DOHH2 (cell line): ENCODE measurements at regions not wholly inside any gene's neighbourhood (a gene's known extent, or its start where the extent isn't known, plus 50 kb on each side); places are given as distances from the start of the nearest gene placed in this dataset.

Experiments
- H3F3A ChIP-seq: fragments of 200-600 bp; sonication (generic), shearing (Covaris generic); 2 replicates; pipeline ENCODE4 v1.6.0; 2016; ENCODE audit warnings: antibody characterized with exemption, mild to moderate bottlenecking; ENCODE audit not compliant: control insufficient read depth, insufficient read depth
- H3K27ac ChIP-seq: fragments of 200-600 bp; sonication (generic); 2 replicates; pipeline ENCODE4 v1.5.1; 2014; ENCODE audit warnings: low read depth, mild to moderate bottlenecking, low read length, moderate library complexity
- H3K27me3 ChIP-seq: fragments of 200-600 bp; sonication (generic); 2 replicates; pipeline ENCODE4 v1.6.1; 2014; ENCODE audit warnings: mild to moderate bottlenecking, low read length, mixed read lengths; ENCODE audit not compliant: control insufficient read depth
- H3K36me3 ChIP-seq: fragments of 200-600 bp; sonication (generic); 2 replicates; pipeline ENCODE4 v1.6.1; 2014; ENCODE audit warnings: mild to moderate bottlenecking, low read length, moderate library complexity, mixed read lengths; ENCODE audit not compliant: control insufficient read depth
- H3K4me1 ChIP-seq: fragments of 200-600 bp; sonication (generic); 2 replicates; pipeline ENCODE4 v1.6.1; 2014; ENCODE audit warnings: mild to moderate bottlenecking, low read length, mixed read lengths; ENCODE audit not compliant: control insufficient read depth
- H3K4me2 ChIP-seq: fragments of 200-600 bp; sonication (generic); 2 replicates; pipeline ENCODE4 v1.6.0; 2014; ENCODE audit warnings: mild to moderate bottlenecking, low read length, moderate library complexity
- H3K4me3 ChIP-seq: fragments of 200-600 bp; sonication (generic); 2 replicates; pipeline ENCODE4 v1.5.1; 2014; ENCODE audit warnings: mild to moderate bottlenecking, low read length, mixed read lengths
- H3K79me2 ChIP-seq: fragments of 200-600 bp; sonication (generic); 2 replicates; pipeline ENCODE4 v1.6.1; 2014; ENCODE audit warnings: mild to moderate bottlenecking, low read length, mixed read lengths; ENCODE audit not compliant: control insufficient read depth
- H3K9me2 ChIP-seq: fragments of 200-600 bp; sonication (generic); replicated peaks from 2 replicates; pipeline ENCODE4 v1.6.1; 2014; ENCODE audit warnings: mild to moderate bottlenecking, low read length, mixed read lengths; ENCODE audit not compliant: control insufficient read depth
- H3K9me3 ChIP-seq: fragments of 200-600 bp; sonication (generic); 2 replicates; pipeline ENCODE4 v1.6.1; 2014; ENCODE audit warnings: antibody characterized with exemption, low read length, mixed read lengths; ENCODE audit not compliant: control insufficient read depth, insufficient read depth
- H4K20me1 ChIP-seq: fragments of 200-600 bp; sonication (generic); 2 replicates; pipeline ENCODE4 v1.6.0; 2014; ENCODE audit warnings: low read depth, mild to moderate bottlenecking, antibody characterized with exemption, low read length, moderate library complexity; ENCODE audit not compliant: control insufficient read depth, insufficient read depth
- EZH2phosphoT487 ChIP-seq: fragments of 200-600 bp; sonication (generic); IDR thresholded peaks from 2 replicates; pipeline ENCODE4 v1.6.1; 2017; ENCODE audit warnings: borderline replicate concordance, mild to moderate bottlenecking, antibody characterized with exemption, low read length, moderate library complexity, mixed read lengths
- TF ChIP-seq, protein P1 (sequence below): fragments of 200-600 bp; sonication (generic); IDR thresholded peaks from one replicate; pipeline ENCODE4 v1.5.1; 2014; ENCODE audit warnings: antibody characterized with exemption, mild to moderate bottlenecking, low read depth, low read length; ENCODE audit not compliant: poor library complexity, severe bottlenecking

GRCh38 chr2:239605976-239606375 is 205.2 kb upstream of the HDAC4 start:
- Histone ChIP-seq H3K4me1 (no peaks in the 10 kb centered on the region), H3K27me3 (no peaks in the 10 kb centered on the region), H3K27ac (no peak overlapping the region), H3K79me2 (no peaks in the 10 kb centered on the region), H3K4me2 (no peak overlapping the region), H3F3A (no peaks in the 10 kb centered on the region), H3K9me3 (no peaks in the 10 kb centered on the region), H3K36me3 (no peaks in the 10 kb centered on the region), H4K20me1 (no peaks in the 10 kb centered on the region), H3K9me2 (no peaks in the 10 kb centered on the region), H3K4me3 (no peak overlapping the region)
- TF ChIP-seq, protein P1, sequence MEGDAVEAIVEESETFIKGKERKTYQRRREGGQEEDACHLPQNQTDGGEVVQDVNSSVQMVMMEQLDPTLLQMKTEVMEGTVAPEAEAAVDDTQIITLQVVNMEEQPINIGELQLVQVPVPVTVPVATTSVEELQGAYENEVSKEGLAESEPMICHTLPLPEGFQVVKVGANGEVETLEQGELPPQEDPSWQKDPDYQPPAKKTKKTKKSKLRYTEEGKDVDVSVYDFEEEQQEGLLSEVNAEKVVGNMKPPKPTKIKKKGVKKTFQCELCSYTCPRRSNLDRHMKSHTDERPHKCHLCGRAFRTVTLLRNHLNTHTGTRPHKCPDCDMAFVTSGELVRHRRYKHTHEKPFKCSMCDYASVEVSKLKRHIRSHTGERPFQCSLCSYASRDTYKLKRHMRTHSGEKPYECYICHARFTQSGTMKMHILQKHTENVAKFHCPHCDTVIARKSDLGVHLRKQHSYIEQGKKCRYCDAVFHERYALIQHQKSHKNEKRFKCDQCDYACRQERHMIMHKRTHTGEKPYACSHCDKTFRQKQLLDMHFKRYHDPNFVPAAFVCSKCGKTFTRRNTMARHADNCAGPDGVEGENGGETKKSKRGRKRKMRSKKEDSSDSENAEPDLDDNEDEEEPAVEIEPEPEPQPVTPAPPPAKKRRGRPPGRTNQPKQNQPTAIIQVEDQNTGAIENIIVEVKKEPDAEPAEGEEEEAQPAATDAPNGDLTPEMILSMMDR, result no peak
- no peak for TF ChIP-seq EZH2phosphoT487

- Histone ChIP-seq H3K9me3 (no peaks in the 10 kb centered on the region), H3K27me3 (no peaks in the 10 kb centered on the region), H3K79me2 (no peaks in the 10 kb centered on the region), H3K4me1 (no peaks in the 10 kb centered on the region), H3K27ac (no peak overlapping the region), H3K4me3 (no peak overlapping the region), H3K4me2 (no peak overlapping the region), H4K20me1 (no peaks in the 10 kb centered on the region), H3K36me3 (no peaks in the 10 kb centered on the region), H3F3A (no peaks in the 10 kb centered on the region), H3K9me2 (no peaks in the 10 kb centered on the region)
- TF ChIP-seq, protein P1, result no peak
- TF ChIP-seq EZH2phosphoT487, result no peak
Measured at GRCh38 chr2:239605409-239605808, 204.6 kb upstream of the HDAC4 start.

GRCh38 chr2:239604861-239605260 is 204.0 kb upstream of the HDAC4 start:
- TF ChIP-seq, protein P1, result no peak
- TF ChIP-seq EZH2phosphoT487, result no peak
- no peaks in the 10 kb centered on the region for H3K4me1 ChIP-seq
- no peaks in the 10 kb centered on the region for H3K36me3 ChIP-seq
- no peak overlapping the region for H3K4me3 ChIP-seq
- no peaks in the 10 kb centered on the region for H3K27me3 ChIP-seq
- no peaks in the 10 kb centered on the region for H3K9me2 ChIP-seq
- H3F3A ChIP-seq, result no peaks in the 10 kb centered on the region
- no peak overlapping the region for H3K27ac ChIP-seq
- H3K79me2 ChIP-seq, result no peaks in the 10 kb centered on the region
- H3K4me2 ChIP-seq, result no peak overlapping the region
- H4K20me1 ChIP-seq, result no peaks in the 10 kb centered on the region
- H3K9me3 ChIP-seq, result no peaks in the 10 kb centered on the region
